H1 (cell line): ENCODE measurements at regions not wholly inside any gene's neighbourhood (a gene's known extent, or its start where the extent isn't known, plus 50 kb on each side); places are given as distances from the start of the nearest gene placed in this dataset.

Experiments
- CBX8 ChIP-seq: fragments of 300-800, 300-1000 bp; sonication (generic); IDR thresholded peaks from 2 replicates; pipeline ENCODE4 v1.7.1; 2016; ENCODE audit warnings: low read depth, low read length, borderline replicate concordance
- SAP30 ChIP-seq: fragments of 300-600 bp; sonication (generic); IDR thresholded peaks from 2 replicates; pipeline ENCODE4 v1.7.1; 2012; ENCODE audit warnings: low read length, moderate library complexity, mild to moderate bottlenecking, inconsistent platforms; ENCODE audit not compliant: insufficient read depth, insufficient replicate concordance
- SP1 ChIP-seq: IDR thresholded peaks from 2 replicates; pipeline ENCODE4 v1.6.1; 2011; ENCODE audit warnings: low read depth, low read length

DNA sequence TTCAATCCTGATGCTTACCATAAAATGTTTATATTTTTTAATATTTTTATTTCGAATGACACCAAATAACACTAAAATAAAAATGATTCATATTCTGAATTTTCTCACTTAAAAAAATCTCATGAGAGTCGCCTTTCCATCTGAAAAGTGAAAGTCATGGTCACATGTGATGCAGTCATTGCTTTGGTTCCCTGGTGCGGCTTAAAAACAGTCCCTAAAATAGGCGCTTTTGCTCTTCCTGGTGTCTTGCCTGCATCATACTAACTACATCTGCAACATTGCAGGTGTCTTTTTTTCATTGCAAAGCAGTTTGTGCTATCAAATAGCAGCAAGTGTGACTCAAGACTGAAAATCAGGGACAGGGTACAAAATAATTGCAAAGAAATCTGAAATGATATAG, 185.2 kb upstream of the NREP start (continued):
- TF ChIP-seq SP1 = no peak
- no peak for TF ChIP-seq SAP30
- TF ChIP-seq CBX8 = no peak
